CD4-positive, alpha-beta T cell treated with Interleukin-4 for 4 hours (primary cell): ENCODE measurements at regions not wholly inside any gene's neighbourhood (a gene's known extent, or its start where the extent isn't known, plus 50 kb on each side); places are given as distances from the start of the nearest gene placed in this dataset.
"Not testable (repeated sequence)": the region's sequence is repeated elsewhere in the genome, so short reads cannot be mapped to it uniquely, and the experiment has no call there.

Experiments
- DNase-seq: peaks from one replicate; pipeline ENCODE4 v3.0.0-alpha.2; 2020

DNA sequence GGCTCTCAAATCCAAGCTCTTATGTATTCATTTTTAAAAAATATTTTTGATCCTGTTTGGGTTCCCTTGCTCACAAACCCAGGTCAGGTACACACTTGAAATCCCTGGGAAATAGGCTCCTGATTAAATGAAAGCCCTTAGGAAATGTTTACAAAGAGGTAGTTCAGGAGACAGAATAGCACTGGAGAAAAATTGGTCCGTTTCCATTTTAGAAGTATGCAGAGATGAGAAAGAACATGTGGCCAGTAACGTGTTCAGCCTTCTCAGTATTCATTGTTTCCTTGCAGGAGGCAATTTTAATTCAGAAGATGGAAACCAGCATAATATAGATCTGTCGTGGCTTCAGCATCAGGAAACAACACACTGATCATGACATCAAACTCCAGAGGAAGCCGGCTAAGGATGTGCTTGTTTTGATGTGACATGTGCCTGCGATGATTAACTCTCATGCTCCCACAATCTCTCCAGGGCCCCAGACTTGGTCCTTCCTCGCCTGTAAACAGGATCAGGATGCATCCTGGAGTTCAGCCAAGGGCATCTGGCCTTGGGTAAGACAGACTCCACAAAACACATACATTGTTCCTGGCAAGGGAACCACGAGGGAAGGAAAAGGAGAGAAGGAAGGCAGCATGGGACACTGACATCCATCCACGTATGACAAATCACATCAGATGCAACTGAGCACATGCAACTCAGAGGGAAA, 350.5 kb upstream of the THBS1 start:
- DNase-seq = no peak

GRCh38 chr15:39230908-39231285, 350.0 kb upstream of the THBS1 start:
- no peak for DNase-seq

- DNase-seq = no peak
Measured at GRCh38 chr15:39232512-39232911, 348.4 kb upstream of the THBS1 start.

GRCh38 chr15:39235084-39235795, 345.6 kb upstream of the THBS1 start:
- no peak for DNase-seq

GRCh38 chr15:39236375-39236774, 344.5 kb upstream of the THBS1 start:
- no peak for DNase-seq

- no peak for DNase-seq
Measured at GRCh38 chr15:39238443-39238842, 342.4 kb upstream of the THBS1 start.

GRCh38 chr15:39239562-39239961, 341.3 kb upstream of the THBS1 start:
- DNase-seq = no peak

GRCh38 chr15:39242345-39242744, 338.5 kb upstream of the THBS1 start:
- no peak for DNase-seq

DNA sequence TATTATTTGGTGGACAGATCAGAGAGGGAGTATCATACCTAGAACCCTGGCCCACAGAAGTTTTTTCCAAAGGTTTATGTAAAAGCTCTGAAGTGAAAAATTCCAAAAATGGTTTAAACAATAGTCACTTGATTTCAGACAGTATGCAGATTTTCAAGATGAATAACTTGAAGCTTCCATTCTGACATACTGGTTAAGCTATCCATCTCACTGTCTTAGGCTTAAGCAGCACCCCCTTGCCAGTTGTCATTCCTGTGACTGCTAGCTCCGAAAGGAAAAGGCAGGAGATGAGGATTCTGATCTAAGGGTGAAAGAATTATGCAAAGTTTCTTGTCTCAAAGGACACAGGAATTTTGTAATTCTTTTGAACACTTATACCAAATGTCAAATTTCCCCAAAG, 337.5 kb upstream of the THBS1 start:
- no peak for DNase-seq

GRCh38 chr15:39244776-39245175, 336.1 kb upstream of the THBS1 start:
- DNase-seq = no peak

- DNase-seq = no peak
Measured at GRCh38 chr15:39246523-39246922, 334.4 kb upstream of the THBS1 start.

DNA sequence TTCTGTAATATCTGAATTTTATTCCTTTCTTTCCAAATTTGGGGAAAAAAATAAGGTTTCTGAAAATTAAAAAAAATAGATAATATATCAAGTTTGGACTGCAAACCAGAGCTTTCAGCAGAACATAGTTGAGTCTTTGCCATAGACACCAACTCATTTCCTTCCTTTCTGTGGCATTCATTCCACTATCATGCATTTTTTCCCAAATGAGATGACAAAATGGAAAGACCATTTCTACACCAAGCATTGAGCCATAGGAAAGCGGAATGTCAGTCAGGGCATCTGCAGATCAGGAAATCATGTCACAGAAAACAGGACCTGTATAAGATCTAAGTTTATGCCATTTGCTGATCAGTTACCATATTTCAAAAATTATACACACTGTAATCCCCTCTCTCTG, 333.3 kb upstream of the THBS1 start:
- no peak for DNase-seq

- DNase-seq = no peak
Measured at GRCh38 chr15:39248204-39248603, 332.7 kb upstream of the THBS1 start.

DNA sequence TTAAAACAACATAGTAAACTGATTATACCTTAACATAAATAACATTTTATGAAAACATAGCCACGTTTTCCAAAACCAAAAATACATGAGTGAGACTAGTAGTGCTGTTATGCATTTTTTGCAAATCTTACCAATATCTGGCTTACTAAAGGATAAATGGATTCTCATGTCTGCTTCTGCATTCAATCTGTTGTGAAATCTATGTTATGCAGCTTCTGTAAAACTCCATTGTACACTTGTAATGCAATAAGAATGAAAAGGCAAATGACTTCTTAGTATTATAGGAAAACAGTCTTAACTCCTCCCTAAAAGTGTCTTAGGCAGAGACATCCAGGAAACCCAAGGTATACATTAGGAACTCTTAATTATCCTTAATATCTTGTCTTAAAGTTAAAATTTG, 330.9 kb upstream of the THBS1 start:
- DNase-seq = no peak

- DNase-seq = no peak
Measured at GRCh38 chr15:39250460-39251186, 330.3 kb upstream of the THBS1 start.

DNA sequence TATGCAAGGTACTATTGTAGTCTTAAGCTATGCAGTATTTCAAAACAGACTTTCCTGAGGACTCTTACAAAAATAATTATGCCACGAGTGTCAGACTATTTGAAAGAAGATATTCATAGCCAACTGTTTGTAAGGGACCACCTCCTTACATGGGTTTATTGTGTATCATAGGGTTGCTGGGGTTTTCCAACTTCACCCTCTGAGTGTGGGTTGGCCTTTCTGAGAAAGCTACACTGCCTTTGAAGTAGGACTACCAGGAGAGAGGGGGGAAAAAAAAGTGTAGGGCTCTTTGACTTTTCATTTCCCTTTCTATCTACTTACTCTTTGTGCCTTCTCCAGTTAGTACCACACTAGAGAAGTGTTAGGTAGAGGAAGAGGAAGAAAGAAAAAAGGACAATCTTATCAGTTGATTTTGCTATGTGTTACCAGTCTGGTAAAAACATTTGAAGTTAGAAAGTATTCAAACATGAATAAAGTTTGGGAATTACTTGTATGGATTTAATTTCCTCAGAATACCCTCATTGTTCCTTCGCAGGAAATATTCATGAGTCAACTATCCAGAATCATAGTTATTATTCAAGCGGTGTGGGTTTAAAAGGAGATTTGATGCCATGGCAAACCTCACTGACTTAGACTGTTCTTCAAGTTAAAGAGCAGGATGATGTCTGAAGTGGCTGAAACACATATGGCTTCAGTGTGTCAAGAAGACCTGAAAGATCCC, 329.3 kb upstream of the THBS1 start:
- no peak for DNase-seq

- DNase-seq = no peak
Measured at GRCh38 chr15:39252134-39252470, 328.8 kb upstream of the THBS1 start.

- no peak for DNase-seq
Measured at GRCh38 chr15:39253552-39253951, 327.3 kb upstream of the THBS1 start.

DNA sequence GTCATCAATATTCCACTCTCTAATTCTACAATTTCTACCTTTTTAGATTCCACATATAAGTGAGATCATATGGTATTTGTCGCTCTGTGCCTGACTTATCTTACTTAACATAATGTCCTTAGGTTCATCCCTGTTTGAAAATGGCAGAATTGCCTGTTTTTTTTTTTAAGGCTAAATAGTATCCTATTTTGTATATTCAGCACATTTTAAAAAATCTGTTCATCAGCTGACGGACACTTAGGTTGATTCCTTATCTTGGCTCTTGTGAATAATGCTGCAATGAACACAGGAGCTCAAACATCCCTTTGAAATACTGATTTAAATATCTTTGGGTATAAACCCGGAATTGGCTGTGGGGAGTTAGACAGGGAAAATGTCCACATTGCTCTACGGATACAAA, 326.7 kb upstream of the THBS1 start:
- no peak for DNase-seq

DNA sequence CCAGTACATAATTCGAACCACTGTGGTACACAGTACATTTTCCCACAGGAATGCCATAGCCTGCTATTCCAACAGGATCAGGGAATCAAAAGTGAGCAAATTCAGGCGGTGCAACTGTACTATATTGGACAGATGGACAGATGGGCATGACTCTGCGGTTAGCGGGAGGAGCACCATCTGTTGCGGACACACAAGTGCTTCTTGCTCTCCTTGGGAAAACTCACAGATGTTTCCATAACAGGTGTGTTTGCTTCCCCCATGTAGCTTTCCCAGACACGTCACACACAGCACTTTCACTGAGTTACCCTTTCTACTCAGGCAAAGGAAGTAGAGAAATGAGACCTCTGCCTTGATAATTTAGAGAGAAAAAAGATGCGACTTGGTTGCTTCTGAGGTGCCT, 325.1 kb upstream of the THBS1 start:
- no peak for DNase-seq

- no peak for DNase-seq
Measured at GRCh38 chr15:39260391-39260790, 320.5 kb upstream of the THBS1 start.

DNA sequence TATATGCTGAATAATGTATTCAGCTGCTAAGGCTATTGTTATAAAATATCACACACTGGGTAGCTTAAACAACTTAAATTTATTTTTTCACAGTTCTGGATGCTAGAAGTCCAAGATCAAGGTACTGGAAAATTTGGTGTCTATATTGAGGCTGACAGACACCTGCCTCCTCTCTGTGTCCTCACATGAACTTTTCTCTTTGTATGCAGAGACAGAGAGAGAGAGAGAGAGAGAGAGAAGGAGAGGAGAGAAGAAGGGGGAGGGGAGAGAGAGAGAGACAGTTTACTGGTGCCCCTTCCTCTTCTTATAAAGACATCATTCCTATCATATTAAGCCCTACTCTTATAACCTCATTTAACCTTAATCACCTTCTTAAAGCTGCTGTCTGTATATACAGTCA, 320.1 kb upstream of the THBS1 start:
- no peak for DNase-seq

GRCh38 chr15:39261397-39262183, 319.3 kb upstream of the THBS1 start:
- DNase-seq = not testable (repeated sequence)
